GM19395 (cell line): ENCODE measurements at regions not wholly inside any gene's neighbourhood (a gene's known extent, or its start where the extent isn't known, plus 50 kb on each side); places are given as distances from the start of the nearest gene placed in this dataset.
"Not testable (repeated sequence)": the region's sequence is repeated elsewhere in the genome, so short reads cannot be mapped to it uniquely, and the experiment has no call there.

Experiments used
- ATAC-seq: cut with Tn5 transposase; IDR thresholded peaks from one replicate; pipeline ENCODE4 v1.9.1; 2021; ENCODE audit warnings: mild to moderate bottlenecking, moderate library complexity; ENCODE audit not compliant: unreplicated experiment

DNA sequence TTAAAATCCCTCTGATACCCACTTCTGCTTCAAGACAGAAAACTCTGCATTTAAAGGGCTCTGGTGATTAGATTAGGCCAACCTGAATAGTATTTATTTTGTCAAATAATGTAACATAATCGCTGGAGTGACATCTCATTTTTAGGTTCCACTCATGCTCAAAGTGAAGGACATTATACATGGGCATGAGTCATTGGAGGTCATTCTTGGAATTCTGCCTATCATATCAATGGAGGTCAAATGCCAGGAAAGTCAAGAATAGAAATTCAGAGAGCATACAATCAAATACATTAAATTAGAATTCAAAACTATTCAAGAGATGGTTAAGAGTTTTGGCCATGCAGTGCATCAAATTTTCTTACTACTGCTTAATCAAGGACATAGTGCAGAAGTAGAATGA is 50.8 kb upstream of the PRSS1 start:
- no peak for ATAC-seq

GRCh38 chr7:142697270-142697669 is 52.0 kb upstream of the PRSS1 start:
- no peak for ATAC-seq

GRCh38 chr7:142696456-142697179 is 52.7 kb upstream of the PRSS1 start:
- ATAC-seq = no peak

DNA sequence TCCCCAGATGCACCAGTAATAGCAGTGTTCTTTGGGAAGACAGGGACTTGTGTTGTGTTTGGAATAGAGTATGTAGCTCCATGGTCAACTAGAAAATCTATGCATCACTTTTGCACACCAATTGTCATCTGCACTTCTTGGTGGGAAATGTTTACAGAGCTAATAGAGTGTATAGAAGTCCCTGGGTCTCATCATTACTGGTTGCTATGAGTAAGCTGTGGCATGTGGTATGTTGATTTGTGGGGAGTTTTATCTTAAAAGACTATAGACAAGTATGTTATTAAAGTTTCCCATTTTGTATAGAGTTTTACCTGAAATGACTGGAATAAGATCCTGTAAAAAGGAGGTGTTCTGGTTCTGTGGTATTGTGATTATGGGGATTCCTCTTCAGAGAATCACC is 55.4 kb upstream of the PRSS1 start:
- no peak for ATAC-seq

GRCh38 chr7:142690554-142691182 is 58.6 kb upstream of the PRSS1 start:
- ATAC-seq = peak; percentile 84

DNA sequence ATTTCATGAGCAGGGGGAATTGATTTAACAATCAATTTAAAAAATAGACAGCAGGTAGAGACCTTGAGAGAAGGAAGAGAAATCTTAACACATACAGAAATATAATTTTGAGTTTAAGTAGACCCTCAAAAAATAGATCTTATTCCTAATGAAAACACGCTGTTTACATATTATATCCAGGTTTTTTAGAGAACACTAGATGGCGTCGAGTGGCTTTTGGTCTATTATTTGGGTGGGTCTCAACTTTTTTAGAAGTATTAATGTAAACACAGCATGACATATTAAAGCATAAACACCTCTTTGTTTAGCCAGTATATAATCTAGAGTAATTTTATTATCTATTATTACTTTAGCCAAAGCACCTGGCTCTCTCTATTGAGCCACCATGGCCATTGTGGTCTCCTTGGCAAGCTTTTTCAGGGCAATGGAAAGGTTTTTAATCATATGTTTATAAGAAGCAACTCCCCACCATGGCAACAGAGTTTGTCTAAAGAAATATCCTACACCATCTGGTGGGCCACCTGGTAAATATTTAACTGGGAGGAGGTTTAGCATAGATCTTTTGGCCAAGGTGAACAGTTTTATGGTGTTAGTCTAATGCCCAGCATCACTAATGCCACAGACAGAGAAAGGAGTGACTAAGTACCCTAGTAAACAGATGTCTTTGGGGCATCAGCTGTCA is 59.7 kb upstream of the PRSS1 start:
- no peak for ATAC-seq

GRCh38 chr7:142685877-142686508 is 63.3 kb upstream of the PRSS1 start:
- ATAC-seq = no peak

- no peak for ATAC-seq
Measured at GRCh38 chr7:142681314-142682092, 67.8 kb upstream of the PRSS1 start.

- no peak for ATAC-seq
Measured at GRCh38 chr7:142671506-142671905, 77.8 kb upstream of the PRSS1 start.

GRCh38 chr7:142670511-142670910 is 78.8 kb upstream of the PRSS1 start:
- no peak for ATAC-seq

GRCh38 chr7:142669074-142669654 is 80.1 kb upstream of the PRSS1 start:
- ATAC-seq = no peak

GRCh38 chr7:142668495-142668894 is 80.8 kb upstream of the PRSS1 start:
- ATAC-seq = peak; percentile 54

GRCh38 chr7:142657376-142657775 is 91.9 kb upstream of the PRSS1 start:
- no peak for ATAC-seq

GRCh38 chr7:142654398-142654797 is 94.9 kb upstream of the PRSS1 start:
- ATAC-seq = no peak

- ATAC-seq = no peak
Measured at GRCh38 chr7:142647749-142648148, 101.5 kb upstream of the PRSS1 start.

- no peak for ATAC-seq
Measured at GRCh38 chr7:142646386-142647140, 102.7 kb upstream of the PRSS1 start.

DNA sequence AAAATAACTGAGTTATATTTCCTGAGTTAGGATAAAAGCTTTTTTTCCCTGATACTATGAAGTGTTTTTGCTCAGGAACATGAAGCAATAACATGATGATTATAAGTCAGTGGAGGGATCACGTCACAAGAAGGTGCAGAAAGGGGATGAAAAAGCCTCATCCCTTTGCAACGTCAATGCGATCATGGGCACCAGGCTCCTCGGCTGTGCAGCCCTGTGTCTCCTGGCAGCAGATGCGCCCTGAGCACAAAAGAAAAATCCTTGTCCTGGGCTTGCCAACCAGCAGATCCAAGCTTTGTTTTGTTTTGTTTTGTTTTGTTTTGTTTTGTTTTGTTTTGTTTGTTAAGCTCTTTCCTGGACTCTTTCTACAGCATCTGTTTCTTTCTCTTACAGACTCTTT is 103.5 kb upstream of the PRSS1 start:
- ATAC-seq = no peak

GRCh38 chr7:142642316-142642715 is 107.0 kb upstream of the PRSS1 start:
- no peak for ATAC-seq

DNA sequence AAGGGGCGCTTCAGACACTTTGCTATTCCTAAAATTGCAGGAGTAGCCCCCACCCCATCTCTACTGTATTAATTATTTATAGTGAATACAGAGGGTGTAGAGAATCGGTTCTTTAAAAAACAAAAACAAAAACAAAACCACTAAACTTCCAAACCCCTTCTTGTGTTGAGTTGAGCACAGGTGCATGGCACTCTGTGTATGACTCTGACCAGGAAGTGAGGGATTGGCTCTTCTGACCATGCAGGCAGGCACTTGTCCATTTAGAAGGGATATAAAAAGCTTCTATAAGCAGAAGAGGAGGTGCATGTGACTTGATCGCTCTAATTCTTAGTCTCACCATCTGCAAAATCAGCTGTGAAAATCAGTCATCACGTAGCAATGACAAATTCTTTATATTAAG is 108.0 kb upstream of the PRSS1 start:
- ATAC-seq = not testable (repeated sequence)

GRCh38 chr7:142638581-142638980 is 110.7 kb upstream of the PRSS1 start:
- ATAC-seq = no peak
